Endothelial cell of umbilical vein (primary cell): ENCODE measurements at regions not wholly inside any gene's neighbourhood (a gene's known extent, or its start where the extent isn't known, plus 50 kb on each side); places are given as distances from the start of the nearest gene placed in this dataset.

Experiments
- BruUV-seq: library from RNA; stranded (reverse); fragments of 400-500 nt; replicated peaks from 2 replicates; lab custom pipeline; 2021; lab: Mats Ljungman, UMichigan
- CTCF ChIA-PET: fragments of 300-600, 350-600 bp; sonication (Branson Sonifier 250); formaldehyde crosslinking; loops from one replicate; lab custom pipeline; 2021; ENCODE audit warnings: antibody characterized with exemption, inconsistent platforms; lab: Charles Lee
- POLR2A ChIA-PET: fragments of 300-600, 350-600 bp; sonication (Branson Sonifier 250); formaldehyde crosslinking; loops from one replicate; lab custom pipeline; 2021; ENCODE audit warnings: antibody characterized with exemption, inconsistent platforms; lab: Charles Lee
- DNase-seq: peaks from one replicate; pipeline ENCODE4 v3.0.0-alpha.2; 2011; ENCODE audit warnings: low read depth, low spot score
- FAIRE-seq: peaks from 2 replicates; lab custom pipeline; 2011; peaks lifted over from hg19 to GRCh38; lab: Jason Lieb, UNC
- H2AFZ ChIP-seq: 2 replicates; pipeline ENCODE4 v1.6.0; 2012; ENCODE audit warnings: low read depth, low read length, control low read depth, inconsistent platforms
- H3K27ac ChIP-seq: 2 replicates; pipeline ENCODE4 v1.5.1; 2011; ENCODE audit warnings: low read depth, mild to moderate bottlenecking, control low read depth, low read length, moderate library complexity; ENCODE audit not compliant: insufficient read depth
- H3K27me3 ChIP-seq, 2 experiments: 2 replicates each; pipeline versions ENCODE4 v1.6.0 to v1.6.1; 2011; ENCODE audit warnings: low read length in 2 of 2, mixed read lengths in 1 of 2; ENCODE audit not compliant: control insufficient read depth in 2 of 2, insufficient read depth in 2 of 2
- H3K36me3 ChIP-seq, 2 experiments: 2 replicates in 1 of 2; 3 replicates in 1 of 2; pipeline ENCODE4 v1.5.1; 2011; ENCODE audit warnings: low read length in 2 of 2, mild to moderate bottlenecking in 1 of 2, moderate library complexity in 1 of 2; ENCODE audit not compliant: control insufficient read depth in 2 of 2, insufficient read depth in 2 of 2; ENCODE audit errors: extremely low read depth in 1 of 2
- H3K4me1 ChIP-seq: 3 replicates; pipeline ENCODE4 v1.5.1; 2011; ENCODE audit warnings: mild to moderate bottlenecking, low read length; ENCODE audit not compliant: control insufficient read depth, insufficient read depth; ENCODE audit errors: extremely low read depth
- H3K4me2 ChIP-seq: 2 replicates; pipeline ENCODE4 v1.6.1; 2011; ENCODE audit warnings: low read length, control low read depth, mixed read lengths; ENCODE audit not compliant: insufficient read depth
- H3K4me3 ChIP-seq, 3 experiments: fragments of 200-600 bp in 1 of 3; sonication (generic), shearing (Covaris generic) in 1 of 3; replicated peaks in 1 of 3; 2 replicates each; pipeline ENCODE4 v1.5.1; 2011 to 2016; ENCODE audit warnings: control low read depth in 3 of 3, low read length in 3 of 3, mild to moderate bottlenecking in 2 of 3, inconsistent platforms in 1 of 3, low read depth in 1 of 3, moderate library complexity in 1 of 3; ENCODE audit not compliant: insufficient read depth in 1 of 3
- H3K79me2 ChIP-seq: 2 replicates; pipeline ENCODE4 v1.6.0; 2012; ENCODE audit warnings: low read length, inconsistent platforms; ENCODE audit not compliant: control insufficient read depth, insufficient read depth
- H3K9ac ChIP-seq: replicated peaks from 2 replicates; pipeline ENCODE3; 2011; ENCODE audit warnings: low read length, control low read depth; ENCODE audit not compliant: insufficient read depth; ENCODE audit errors: extremely low read depth
- H3K9me1 ChIP-seq: replicated peaks from 3 replicates; pipeline ENCODE4 v1.6.0; 2011; ENCODE audit warnings: mild to moderate bottlenecking, low read length; ENCODE audit not compliant: control insufficient read depth, insufficient read depth; ENCODE audit errors: extremely low read depth
- H3K9me3 ChIP-seq: replicated peaks from 2 replicates; pipeline ENCODE4 v1.5.1; 2012; ENCODE audit warnings: low read length, inconsistent platforms; ENCODE audit not compliant: control insufficient read depth, insufficient read depth
- H4K20me1 ChIP-seq: replicated peaks from 2 replicates; pipeline ENCODE3; 2011; ENCODE audit warnings: mild to moderate bottlenecking, low read length; ENCODE audit not compliant: control insufficient read depth, insufficient read depth; ENCODE audit errors: extremely low read depth
- EZH2 ChIP-seq: IDR thresholded peaks from 2 replicates; pipeline ENCODE4 v1.6.1; 2012; ENCODE audit warnings: borderline replicate concordance, low read depth, mild to moderate bottlenecking, moderate library complexity, low read length, inconsistent platforms; ENCODE audit not compliant: severe bottlenecking
- FOS ChIP-seq: IDR thresholded peaks from 2 replicates; pipeline ENCODE4 v1.6.1; 2011; ENCODE audit warnings: mild to moderate bottlenecking, low read length, moderate library complexity, borderline replicate concordance; ENCODE audit not compliant: insufficient read depth
- GATA2 ChIP-seq: IDR thresholded peaks from 2 replicates; pipeline ENCODE4 v1.7.0; 2011; ENCODE audit warnings: low read depth, mild to moderate bottlenecking, moderate library complexity, mixed read lengths, low read length; ENCODE audit not compliant: insufficient read length, insufficient read depth
- JUN ChIP-seq: IDR thresholded peaks from 2 replicates; pipeline ENCODE4 v1.6.1; 2011; ENCODE audit warnings: borderline replicate concordance, low read depth; ENCODE audit not compliant: insufficient read length, insufficient read depth
- MAX ChIP-seq: IDR thresholded peaks from 2 replicates; pipeline ENCODE4 v1.6.1; 2011; ENCODE audit not compliant: insufficient read depth, insufficient read length
- MYC ChIP-seq: IDR thresholded peaks from one replicate; pipeline ENCODE4 v1.6.1; 2011; ENCODE audit warnings: mild to moderate bottlenecking, low read depth, low read length
- POLR2A ChIP-seq: IDR thresholded peaks from 2 replicates; pipeline ENCODE4 v1.6.1; 2012; ENCODE audit warnings: low read depth, mild to moderate bottlenecking, control low read depth, low read length
- POLR2AphosphoS5 ChIP-seq: IDR thresholded peaks from 2 replicates; pipeline ENCODE4 v1.6.1; 2012; ENCODE audit warnings: low read depth, mild to moderate bottlenecking, control low read depth, low read length, moderate library complexity; ENCODE audit not compliant: insufficient read depth
- dilution Hi-C: fragments of 300-500 bp; cut with MboI; formaldehyde crosslinking; loops from one replicate; pipeline ENCODE4 v1.15.0; 2019; ENCODE audit warnings: low sequenced_read_pairs; ENCODE audit not compliant: extremely low pct_ligation_motif_present
- intact Hi-C: fragments of 100-400 bp; cut with micrococcal nuclease; formaldehyde crosslinking; loops from one replicate; pipeline ENCODE4 v1.10.0; 2022
- TF ChIP-seq, protein P1 (sequence below), 2 donors: IDR thresholded peaks; 1 replicate in 1 of 2; 2 replicates in 1 of 2; pipeline ENCODE4 v1.5.1; 2011; ENCODE audit warnings: low read length in 2 of 2, mild to moderate bottlenecking in 2 of 2, moderate library complexity in 2 of 2, control low read depth in 1 of 2, inconsistent platforms in 1 of 2, low read depth in 1 of 2; ENCODE audit not compliant: insufficient read depth in 1 of 2; ENCODE audit errors: extremely low read depth in 1 of 2

GRCh38 chr18:43405097-43405496 lies 127.8 kb upstream of the SYT4 start:
- DNase-seq (no peak), FAIRE-seq (no peak)
- no peak overlapping the region for H3K27ac ChIP-seq
- H4K20me1 ChIP-seq, result no peaks in the 10 kb centered on the region
- H2AFZ ChIP-seq, result no peak overlapping the region
- H3K4me1 ChIP-seq, result no peaks in the 10 kb centered on the region
- POLR2A ChIA-PET, result no interaction called here
- BruUV-seq, result no TSS peak
- dilution Hi-C loops (no loop called here), intact Hi-C loops (no loop called here)
- H3K9me1 ChIP-seq, result no peaks in the 10 kb centered on the region
- CTCF ChIA-PET, result no interaction called here
- H3K27me3 ChIP-seq, result no peaks in the 10 kb centered on the region
- no peak overlapping the region for H3K4me3 ChIP-seq
- no peaks in the 10 kb centered on the region for H3K9me3 ChIP-seq
- H3K4me2 ChIP-seq, result no peak overlapping the region
- TF ChIP-seq MYC (no peak), POLR2A (no peak), EZH2 (no peak), FOS (no peak), POLR2AphosphoS5 (no peak), JUN (no peak), GATA2 (no peak), MAX (no peak)
- TF ChIP-seq, protein P1, sequence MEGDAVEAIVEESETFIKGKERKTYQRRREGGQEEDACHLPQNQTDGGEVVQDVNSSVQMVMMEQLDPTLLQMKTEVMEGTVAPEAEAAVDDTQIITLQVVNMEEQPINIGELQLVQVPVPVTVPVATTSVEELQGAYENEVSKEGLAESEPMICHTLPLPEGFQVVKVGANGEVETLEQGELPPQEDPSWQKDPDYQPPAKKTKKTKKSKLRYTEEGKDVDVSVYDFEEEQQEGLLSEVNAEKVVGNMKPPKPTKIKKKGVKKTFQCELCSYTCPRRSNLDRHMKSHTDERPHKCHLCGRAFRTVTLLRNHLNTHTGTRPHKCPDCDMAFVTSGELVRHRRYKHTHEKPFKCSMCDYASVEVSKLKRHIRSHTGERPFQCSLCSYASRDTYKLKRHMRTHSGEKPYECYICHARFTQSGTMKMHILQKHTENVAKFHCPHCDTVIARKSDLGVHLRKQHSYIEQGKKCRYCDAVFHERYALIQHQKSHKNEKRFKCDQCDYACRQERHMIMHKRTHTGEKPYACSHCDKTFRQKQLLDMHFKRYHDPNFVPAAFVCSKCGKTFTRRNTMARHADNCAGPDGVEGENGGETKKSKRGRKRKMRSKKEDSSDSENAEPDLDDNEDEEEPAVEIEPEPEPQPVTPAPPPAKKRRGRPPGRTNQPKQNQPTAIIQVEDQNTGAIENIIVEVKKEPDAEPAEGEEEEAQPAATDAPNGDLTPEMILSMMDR (IDR thresholded peaks at IDR 0.05; ENCODE audit: extremely low read depth in 1 of 2, insufficient read depth in 1 of 2, low read depth in 1 of 2, low read length in 2 of 2), result no peak
- H3K36me3 ChIP-seq, result no peaks in the 10 kb centered on the region
- H3K79me2 ChIP-seq, result no peaks in the 10 kb centered on the region
- no peak overlapping the region for H3K9ac ChIP-seq
